ENCODE measurements at regions not wholly inside any gene's neighbourhood (a gene's known extent, or its start where the extent isn't known, plus 50 kb on each side); places are given as distances from the start of the nearest gene placed in this dataset.
A peak's percentile ranks its signal among the peaks of the same experiment; 100 is the strongest.

GRCh38 chr11:119964136-119965025, 173.5 kb downstream of the TRIM29 start:
- no peaks in the 10 kb centered on the region for H3K9me3 ChIP-seq (ENCODE audit: control insufficient read depth, insufficient read depth, low read depth, low read length)
- H3K27ac ChIP-seq (ENCODE audit: low read depth, low read length): peak overlapping the region; percentile 63; the same call in 1 of the 2 replicates
- H3K4me1 ChIP-seq (ENCODE audit: control insufficient read depth, insufficient read depth, low read length): peaks cover 24% of the 10 kb centered on the region
- no peaks in the 10 kb centered on the region for H3K27me3 ChIP-seq (ENCODE audit: control insufficient read depth, insufficient read depth, low read length)
- H3K36me3 ChIP-seq (ENCODE audit: control insufficient read depth, insufficient read depth, low read length): no peaks in the 10 kb centered on the region
- H3K9ac ChIP-seq (ENCODE audit: low read length): peak overlapping the region; percentile 73
- peak overlapping the region; percentile 27; the same call in 1 of the 2 replicates for H3K4me3 ChIP-seq (ENCODE audit: low read depth, low read length)

GRCh38 chr11:119957951-119958350, 180.0 kb downstream of the TRIM29 start:
- no peaks in the 10 kb centered on the region for H3K9me3 ChIP-seq (ENCODE audit: control insufficient read depth, insufficient read depth, low read depth, low read length)
- H3K9ac ChIP-seq (ENCODE audit: low read length): no peak overlapping the region
- no peak overlapping the region for H3K27ac ChIP-seq (ENCODE audit: low read depth, low read length)
- H3K36me3 ChIP-seq (ENCODE audit: control insufficient read depth, insufficient read depth, low read length): no peaks in the 10 kb centered on the region
- H3K4me1 ChIP-seq (ENCODE audit: control insufficient read depth, insufficient read depth, low read length): no peaks in the 10 kb centered on the region
- no peaks in the 10 kb centered on the region for H3K27me3 ChIP-seq (ENCODE audit: control insufficient read depth, insufficient read depth, low read length)
- no peak overlapping the region for H3K4me3 ChIP-seq (ENCODE audit: low read depth, low read length)

GRCh38 chr11:119952441-119952840, 185.5 kb downstream of the TRIM29 start:
- peaks cover 5% of the 10 kb centered on the region; the same call in 1 of the 2 replicates for H3K4me1 ChIP-seq (ENCODE audit: control insufficient read depth, insufficient read depth, low read length)
- H3K27me3 ChIP-seq (ENCODE audit: control insufficient read depth, insufficient read depth, low read length): no peaks in the 10 kb centered on the region
- H3K27ac ChIP-seq (ENCODE audit: low read depth, low read length): no peak overlapping the region
- no peak overlapping the region for H3K9ac ChIP-seq (ENCODE audit: low read length)
- no peaks in the 10 kb centered on the region for H3K36me3 ChIP-seq (ENCODE audit: control insufficient read depth, insufficient read depth, low read length)
- H3K4me3 ChIP-seq (ENCODE audit: low read depth, low read length): no peak overlapping the region
- H3K9me3 ChIP-seq (ENCODE audit: control insufficient read depth, insufficient read depth, low read depth, low read length): no peaks in the 10 kb centered on the region

GRCh38 chr11:119943298-119943655, 194.6 kb downstream of the TRIM29 start:
- H3K36me3 ChIP-seq (ENCODE audit: control insufficient read depth, insufficient read depth, low read length): no peaks in the 10 kb centered on the region
- H3K4me3 ChIP-seq (ENCODE audit: low read depth, low read length): no peak overlapping the region
- H3K4me1 ChIP-seq (ENCODE audit: control insufficient read depth, insufficient read depth, low read length): peaks cover 10% of the 10 kb centered on the region
- no peak overlapping the region for H3K9ac ChIP-seq (ENCODE audit: low read length)
- no peaks in the 10 kb centered on the region for H3K9me3 ChIP-seq (ENCODE audit: control insufficient read depth, insufficient read depth, low read depth, low read length)
- no peaks in the 10 kb centered on the region; the same call in 1 of the 2 replicates for H3K27me3 ChIP-seq (ENCODE audit: control insufficient read depth, insufficient read depth, low read length)
- no peak overlapping the region for H3K27ac ChIP-seq (ENCODE audit: low read depth, low read length)

GRCh38 chr11:119942583-119943297, 195.2 kb downstream of the TRIM29 start:
- Histone ChIP-seq H3K4me3 (ENCODE audit: low read depth, low read length) (no peak overlapping the region), H3K9me3 (ENCODE audit: control insufficient read depth, insufficient read depth, low read depth, low read length) (no peaks in the 10 kb centered on the region), H3K27ac (ENCODE audit: low read depth, low read length) (no peak overlapping the region), H3K4me1 (ENCODE audit: control insufficient read depth, insufficient read depth, low read length) (peaks cover 10% of the 10 kb centered on the region), H3K27me3 (ENCODE audit: control insufficient read depth, insufficient read depth, low read length) (no peaks in the 10 kb centered on the region; the same call in 1 of the 2 replicates), H3K9ac (ENCODE audit: low read length) (no peak overlapping the region), H3K36me3 (ENCODE audit: control insufficient read depth, insufficient read depth, low read length) (no peaks in the 10 kb centered on the region)

GRCh38 chr11:119941636-119942411, 196.1 kb downstream of the TRIM29 start:
- peaks cover 11% of the 10 kb centered on the region for H3K4me1 ChIP-seq (ENCODE audit: control insufficient read depth, insufficient read depth, low read length)
- no peak overlapping the region for H3K9ac ChIP-seq (ENCODE audit: low read length)
- H3K27ac ChIP-seq (ENCODE audit: low read depth, low read length): no peak overlapping the region
- no peaks in the 10 kb centered on the region for H3K9me3 ChIP-seq (ENCODE audit: control insufficient read depth, insufficient read depth, low read depth, low read length)
- no peaks in the 10 kb centered on the region; the same call in 1 of the 2 replicates for H3K27me3 ChIP-seq (ENCODE audit: control insufficient read depth, insufficient read depth, low read length)
- no peaks in the 10 kb centered on the region for H3K36me3 ChIP-seq (ENCODE audit: control insufficient read depth, insufficient read depth, low read length)
- no peak overlapping the region for H3K4me3 ChIP-seq (ENCODE audit: low read depth, low read length)

GRCh38 chr11:119941171-119941570, 196.7 kb downstream of the TRIM29 start:
- no peaks in the 10 kb centered on the region for H3K36me3 ChIP-seq (ENCODE audit: control insufficient read depth, insufficient read depth, low read length)
- no peak overlapping the region for H3K9ac ChIP-seq (ENCODE audit: low read length)
- H3K27ac ChIP-seq (ENCODE audit: low read depth, low read length): no peak overlapping the region
- no peak overlapping the region for H3K4me3 ChIP-seq (ENCODE audit: low read depth, low read length)
- peaks cover 18% of the 10 kb centered on the region for H3K4me1 ChIP-seq (ENCODE audit: control insufficient read depth, insufficient read depth, low read length)
- no peaks in the 10 kb centered on the region for H3K9me3 ChIP-seq (ENCODE audit: control insufficient read depth, insufficient read depth, low read depth, low read length)
- no peaks in the 10 kb centered on the region; the same call in 1 of the 2 replicates for H3K27me3 ChIP-seq (ENCODE audit: control insufficient read depth, insufficient read depth, low read length)

GRCh38 chr11:119940401-119940976, 197.4 kb downstream of the TRIM29 start:
- Histone ChIP-seq H3K4me3 (ENCODE audit: low read depth, low read length) (no peak overlapping the region), H3K36me3 (ENCODE audit: control insufficient read depth, insufficient read depth, low read length) (no peaks in the 10 kb centered on the region), H3K27me3 (ENCODE audit: control insufficient read depth, insufficient read depth, low read length) (no peaks in the 10 kb centered on the region), H3K9me3 (ENCODE audit: control insufficient read depth, insufficient read depth, low read depth, low read length) (no peaks in the 10 kb centered on the region), H3K4me1 (ENCODE audit: control insufficient read depth, insufficient read depth, low read length) (peaks cover 24% of the 10 kb centered on the region), H3K9ac (ENCODE audit: low read length) (no peak overlapping the region), H3K27ac (ENCODE audit: low read depth, low read length) (no peak overlapping the region)

- H3K9me3 ChIP-seq (ENCODE audit: control insufficient read depth, insufficient read depth, low read depth, low read length): no peaks in the 10 kb centered on the region
- H3K9ac ChIP-seq (ENCODE audit: low read length): no peak overlapping the region
- H3K27me3 ChIP-seq (ENCODE audit: control insufficient read depth, insufficient read depth, low read length): no peaks in the 10 kb centered on the region
- no peaks in the 10 kb centered on the region for H3K36me3 ChIP-seq (ENCODE audit: control insufficient read depth, insufficient read depth, low read length)
- H3K27ac ChIP-seq (ENCODE audit: low read depth, low read length): no peak overlapping the region
- H3K4me1 ChIP-seq (ENCODE audit: control insufficient read depth, insufficient read depth, low read length): peaks cover 42% of the 10 kb centered on the region
- H3K4me3 ChIP-seq (ENCODE audit: low read depth, low read length): no peak overlapping the region
These were observed 200.5 kb downstream of the TRIM29 start for GRCh38 chr11:119937412-119937811.

- no peaks in the 10 kb centered on the region for H3K9me3 ChIP-seq (ENCODE audit: control insufficient read depth, insufficient read depth, low read depth, low read length)
- H3K9ac ChIP-seq (ENCODE audit: low read length): no peak overlapping the region
- no peaks in the 10 kb centered on the region for H3K36me3 ChIP-seq (ENCODE audit: control insufficient read depth, insufficient read depth, low read length)
- 0 out of 2 replicates have a peak, but pooled peaks cover 3% of the 10 kb centered on the region for H3K27me3 ChIP-seq (ENCODE audit: control insufficient read depth, insufficient read depth, low read length)
- H3K4me3 ChIP-seq (ENCODE audit: low read depth, low read length): no peak overlapping the region
- peaks cover 36% of the 10 kb centered on the region for H3K4me1 ChIP-seq (ENCODE audit: control insufficient read depth, insufficient read depth, low read length)
- no peak overlapping the region for H3K27ac ChIP-seq (ENCODE audit: low read depth, low read length)
These were observed 201.5 kb downstream of the TRIM29 start for GRCh38 chr11:119936426-119936825.

Measured in HUES6 (cell line).